ENCODE measurements at regions not wholly inside any gene's neighbourhood (a gene's known extent, or its start where the extent isn't known, plus 50 kb on each side); places are given as distances from the start of the nearest gene placed in this dataset.

DNA sequence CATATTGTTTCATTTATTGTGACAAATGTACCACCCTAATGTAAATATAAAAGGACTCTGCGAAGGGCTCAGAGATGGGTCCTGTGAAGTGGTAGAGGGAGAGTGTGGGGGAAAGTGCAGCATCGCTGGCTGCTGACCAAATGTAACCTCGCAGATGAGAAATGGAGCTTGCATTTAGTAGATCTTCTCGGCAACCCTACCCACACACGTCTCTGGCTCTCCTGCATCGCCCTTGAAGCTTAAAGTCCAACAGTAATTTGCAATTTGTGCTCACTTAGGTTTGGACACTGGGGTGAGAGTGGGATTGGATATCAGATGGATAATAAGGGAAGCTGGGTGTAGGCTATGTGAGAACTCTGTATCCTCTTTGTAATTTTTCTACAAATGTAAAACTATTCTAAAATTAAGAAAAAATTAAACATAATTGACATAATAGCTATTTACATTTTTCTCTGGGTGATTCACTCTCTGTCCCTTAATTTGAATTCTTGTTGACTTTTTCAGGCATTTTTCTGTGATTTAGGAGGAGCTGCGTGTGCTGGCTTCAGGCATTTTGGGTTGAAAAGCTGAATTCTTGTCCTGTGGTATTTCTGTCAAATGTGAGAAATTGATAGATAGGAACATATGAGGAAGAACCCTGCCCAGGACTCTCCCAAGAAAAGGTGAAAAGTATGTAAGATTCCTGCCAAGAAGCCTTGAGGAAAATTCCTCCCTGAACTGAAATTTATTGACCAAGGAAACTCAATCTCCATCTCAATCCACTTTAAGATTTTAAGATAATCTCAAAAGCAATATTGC, 524.7 kb upstream of the MCTP2 start:
- DNase-seq: no peak

GRCh38 chr15:93705753-93706455, 525.5 kb upstream of the MCTP2 start:
- DNase-seq: no peak

- DNase-seq: no peak
Measured at GRCh38 chr15:93703092-93703739, 528.1 kb upstream of the MCTP2 start.

DNA sequence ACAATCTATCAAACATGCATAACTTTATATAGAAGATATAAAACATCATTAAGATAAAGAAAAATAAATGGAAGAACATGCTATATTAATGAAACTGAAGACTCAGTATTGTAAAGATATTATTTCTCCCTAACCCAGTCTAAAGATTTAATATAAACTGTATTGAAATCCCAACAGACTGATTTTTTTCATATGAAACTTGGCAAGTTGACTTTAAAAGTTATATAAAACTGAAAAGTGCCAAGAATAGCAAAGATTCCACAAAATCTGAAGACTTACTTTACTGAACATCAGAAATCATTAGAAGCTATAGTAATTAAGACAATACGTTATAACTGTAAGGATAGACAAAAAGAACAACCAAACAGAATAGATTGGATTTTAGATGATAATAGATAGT, 531.3 kb upstream of the MCTP2 start:
- DNase-seq: no peak

DNA sequence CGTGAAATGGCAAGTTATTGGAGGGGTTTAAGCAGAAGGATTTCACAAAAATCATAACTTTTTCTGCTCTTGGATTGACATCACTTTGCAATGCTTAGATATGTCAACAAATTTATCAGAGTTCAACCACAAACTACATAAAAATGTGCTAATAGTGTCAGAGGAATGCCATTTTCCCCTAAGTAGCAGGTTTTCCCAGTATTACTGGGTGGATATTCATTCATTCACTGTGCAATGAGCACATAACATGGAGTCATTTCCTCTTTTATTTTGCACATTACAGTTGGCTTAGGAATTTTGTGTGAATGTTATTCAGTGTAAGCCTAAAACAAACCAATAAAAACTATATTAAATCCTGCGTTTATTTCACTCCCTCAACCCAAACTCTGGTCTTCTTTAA, 537.3 kb upstream of the MCTP2 start:
- no peak for DNase-seq

GRCh38 chr15:93683651-93684050, 547.7 kb upstream of the MCTP2 start:
- no peak for DNase-seq

- no peak for DNase-seq
Measured at GRCh38 chr15:93671387-93671943, 559.9 kb upstream of the MCTP2 start.

GRCh38 chr15:93670931-93671330, 560.4 kb upstream of the MCTP2 start:
- no peak for DNase-seq

GRCh38 chr15:93664213-93664956, 567.0 kb upstream of the MCTP2 start:
- DNase-seq: no peak

- DNase-seq: no peak
Measured at GRCh38 chr15:93662162-93662885, 569.0 kb upstream of the MCTP2 start.

DNA sequence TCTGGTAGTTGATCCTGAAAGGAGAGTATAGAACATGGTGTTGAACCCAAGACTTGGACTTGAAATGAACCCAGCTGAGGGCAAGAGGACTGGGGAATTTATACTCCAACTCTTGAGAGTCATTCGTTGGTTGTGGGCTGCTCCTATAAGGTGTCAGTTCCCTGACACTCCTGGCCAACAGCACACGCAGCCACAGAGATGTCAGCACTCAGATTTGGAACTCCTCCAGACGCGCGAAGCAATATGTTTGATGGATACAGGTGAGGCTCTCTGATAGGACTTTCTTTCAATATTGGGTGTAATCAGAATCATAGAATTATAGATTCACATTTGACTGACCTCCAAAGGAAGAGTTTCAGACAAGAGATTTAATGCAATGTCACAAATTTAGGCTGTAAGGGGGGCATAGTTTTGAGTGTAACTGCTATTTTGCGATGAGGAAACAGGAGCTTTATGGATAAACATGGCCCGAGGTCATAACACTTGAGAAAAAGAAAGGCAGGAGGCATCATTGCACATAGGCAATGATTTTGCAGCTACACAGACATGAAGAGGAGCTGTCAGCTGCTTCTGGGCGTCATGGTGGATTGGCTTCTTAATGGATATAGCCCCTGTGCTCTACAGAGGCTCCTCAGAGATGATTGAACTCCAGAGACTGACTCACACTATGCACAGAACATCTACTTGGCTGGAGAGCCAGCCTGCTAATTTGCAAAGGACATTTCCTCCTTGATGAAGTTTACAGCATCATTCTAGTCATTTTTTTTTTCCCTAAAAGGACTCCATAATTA, 569.2 kb upstream of the RGMA start:
- DNase-seq: no peak

DNA sequence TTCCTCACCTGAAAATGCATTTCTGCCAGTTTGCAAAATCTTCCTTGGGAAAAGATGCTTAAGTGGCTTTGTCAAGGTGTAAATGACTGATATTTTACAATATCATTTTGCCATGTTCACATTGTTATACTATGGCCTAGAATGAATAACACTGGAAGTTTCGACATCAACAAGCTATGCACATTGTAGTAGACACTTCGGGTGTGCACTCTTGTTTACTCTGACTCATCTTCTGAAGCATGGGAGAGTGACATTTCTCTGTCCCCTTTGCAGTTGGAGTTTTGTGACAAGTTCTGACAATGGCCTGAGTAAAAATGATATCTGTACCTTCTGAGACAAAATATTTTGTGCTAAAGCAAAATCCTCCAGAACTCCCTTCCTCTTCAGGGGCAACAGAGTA, 567.0 kb upstream of the RGMA start:
- no peak for DNase-seq

GRCh38 chr15:93649691-93650235, 560.8 kb upstream of the RGMA start:
- no peak for DNase-seq

GRCh38 chr15:93646193-93646592, 557.2 kb upstream of the RGMA start:
- no peak for DNase-seq

DNA sequence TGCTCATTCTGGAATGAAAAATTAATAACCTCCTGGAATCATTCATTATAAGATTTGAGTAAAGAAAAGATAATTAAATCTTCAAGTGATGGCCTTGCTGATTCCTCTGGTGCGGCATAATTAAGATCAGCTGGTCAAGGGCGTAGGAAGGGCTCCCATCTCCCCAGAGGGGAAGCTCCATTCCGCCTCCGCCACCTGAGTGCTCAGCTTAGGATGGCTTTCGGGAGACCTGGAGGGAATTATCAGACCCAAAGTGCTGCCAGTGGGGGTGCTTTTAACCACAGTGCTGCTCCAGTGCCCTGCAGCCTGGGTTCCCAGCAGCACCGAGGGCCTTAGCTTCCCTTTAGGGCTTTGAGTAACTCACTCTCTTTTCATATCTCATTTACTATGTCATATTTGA, 556.6 kb upstream of the RGMA start:
- DNase-seq: no peak

- DNase-seq: no peak
Measured at GRCh38 chr15:93644595-93644994, 555.6 kb upstream of the RGMA start.

DNA sequence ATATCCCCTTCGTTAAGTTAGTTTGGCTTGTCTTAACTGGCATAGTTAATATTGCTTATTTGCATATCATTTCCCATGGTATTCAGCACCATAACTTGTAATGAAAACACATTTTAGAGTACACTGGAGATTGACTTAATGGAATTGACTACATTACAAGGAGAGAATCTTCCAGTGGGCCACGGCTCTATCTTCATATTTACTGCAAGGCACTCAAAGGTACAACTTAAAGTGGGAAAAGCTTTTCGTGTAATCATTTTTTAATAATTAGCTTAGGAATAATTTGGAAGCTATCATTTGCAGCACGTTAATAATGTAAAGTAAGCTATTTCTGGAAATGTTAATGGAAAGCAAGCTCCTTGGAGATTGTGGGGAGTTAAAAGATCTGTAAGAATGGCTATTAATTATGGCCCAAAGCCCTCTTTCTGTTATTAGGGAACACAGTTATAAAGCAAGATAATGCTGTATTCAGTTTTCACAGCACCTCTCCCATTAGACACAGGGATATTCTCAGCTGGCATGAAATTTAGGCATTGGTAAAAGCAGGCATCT, 551.5 kb upstream of the RGMA start:
- DNase-seq: no peak

DNA sequence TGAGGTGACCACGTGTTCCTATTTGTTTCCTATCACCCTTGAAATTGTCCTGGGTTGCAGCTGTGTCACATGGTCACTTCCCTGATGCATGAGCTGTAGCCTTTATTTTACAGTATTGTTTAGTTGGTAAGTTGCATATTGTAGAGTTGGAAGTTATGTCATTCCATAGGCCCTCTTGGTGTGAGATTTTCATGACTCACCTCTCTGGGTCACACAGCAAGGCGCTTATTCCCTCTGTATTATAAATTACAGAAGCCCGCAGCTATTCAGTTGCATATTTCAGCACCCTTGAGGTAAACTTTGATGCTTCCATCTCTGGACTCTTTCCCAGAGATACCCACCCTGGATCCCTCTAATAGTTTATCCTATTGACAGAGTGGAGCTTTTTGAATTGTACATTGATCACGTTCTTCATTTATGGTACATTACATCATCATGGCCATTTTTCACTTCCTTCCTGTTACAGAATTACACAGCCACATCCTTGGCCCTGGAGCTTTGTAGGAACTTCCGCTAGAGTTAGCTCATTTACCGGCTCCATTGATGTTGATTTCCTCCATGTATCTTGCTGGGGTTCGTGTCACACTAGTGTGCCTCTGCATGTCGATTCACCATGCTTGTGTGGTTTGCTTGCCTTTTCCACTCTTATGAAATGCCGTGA, 543.1 kb upstream of the RGMA start:
- DNase-seq: no peak

DNA sequence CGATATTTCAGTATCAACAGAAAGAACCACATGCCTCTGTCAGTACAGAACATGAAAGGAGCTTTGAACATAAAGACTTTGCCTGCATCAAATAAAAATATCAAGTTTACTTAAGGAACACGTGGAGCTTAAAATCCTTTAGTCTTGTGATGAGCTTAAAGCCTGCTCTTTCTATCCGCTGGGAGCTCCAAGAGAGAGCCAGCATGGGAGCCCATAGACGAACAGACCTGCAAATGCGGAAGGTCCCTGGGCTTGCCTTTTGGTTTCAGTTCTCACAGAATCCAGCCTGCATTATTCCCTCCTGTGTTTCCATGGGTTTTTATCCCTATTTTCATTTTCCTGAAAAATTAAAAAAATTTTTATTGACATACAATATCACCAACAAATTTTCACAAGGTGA, 530.6 kb upstream of the RGMA start:
- no peak for DNase-seq

GRCh38 chr15:93617443-93617842, 528.4 kb upstream of the RGMA start:
- no peak for DNase-seq
